IPS-18a (cell line): ENCODE measurements at regions not wholly inside any gene's neighbourhood (a gene's known extent, or its start where the extent isn't known, plus 50 kb on each side); places are given as distances from the start of the nearest gene placed in this dataset.

Experiments
- H3K27ac ChIP-seq: one replicate; pipeline ENCODE4 v1.5.1; 2013; ENCODE audit warnings: low read length
- H3K27me3 ChIP-seq: one replicate; pipeline ENCODE4 v1.6.1; 2013; ENCODE audit warnings: mild to moderate bottlenecking, low read length; ENCODE audit not compliant: control insufficient read depth, insufficient read depth
- H3K36me3 ChIP-seq: one replicate; pipeline ENCODE4 v1.6.1; 2013; ENCODE audit warnings: low read depth, low read length; ENCODE audit not compliant: control insufficient read depth
- H3K4me1 ChIP-seq: one replicate; pipeline ENCODE4 v1.6.1; 2013; ENCODE audit warnings: low read depth, low read length; ENCODE audit not compliant: control insufficient read depth
- H3K4me3 ChIP-seq: one replicate; pipeline ENCODE4 v1.5.1; 2013; ENCODE audit warnings: low read length
- H3K9ac ChIP-seq: one replicate; pipeline ENCODE4 v1.6.1; 2013; ENCODE audit warnings: mild to moderate bottlenecking, low read length, moderate library complexity
- H3K9me3 ChIP-seq: one replicate; pipeline ENCODE4 v1.6.1; 2013; ENCODE audit warnings: low read depth, low read length; ENCODE audit not compliant: control insufficient read depth

DNA sequence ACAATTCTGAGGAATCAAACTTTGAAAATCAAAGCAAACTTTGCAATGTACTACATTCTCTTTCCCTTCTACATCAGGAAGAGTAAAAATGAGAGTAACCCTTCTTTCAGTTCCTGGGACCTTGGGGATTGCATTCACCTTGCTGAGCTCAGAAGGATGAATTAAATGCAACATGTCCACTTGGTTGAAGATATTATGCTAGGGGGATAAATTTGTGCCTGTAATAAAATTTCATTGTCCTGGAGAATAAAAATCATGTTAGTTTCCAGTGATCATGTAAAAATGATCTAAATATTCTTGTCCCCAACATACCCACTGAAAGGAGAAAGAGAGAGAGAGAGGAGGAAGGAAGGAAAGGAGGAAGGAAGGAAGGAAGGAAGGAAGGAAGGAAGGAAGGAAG is 587.1 kb upstream of the NEGR1 start:
- Histone ChIP-seq H3K9me3 (no peaks in the 10 kb centered on the region), H3K27ac (no peak overlapping the region), H3K4me3 (no peak overlapping the region), H3K36me3 (no peaks in the 10 kb centered on the region), H3K4me1 (no peaks in the 10 kb centered on the region), H3K9ac (no peak overlapping the region), H3K27me3 (no peaks in the 10 kb centered on the region)

DNA sequence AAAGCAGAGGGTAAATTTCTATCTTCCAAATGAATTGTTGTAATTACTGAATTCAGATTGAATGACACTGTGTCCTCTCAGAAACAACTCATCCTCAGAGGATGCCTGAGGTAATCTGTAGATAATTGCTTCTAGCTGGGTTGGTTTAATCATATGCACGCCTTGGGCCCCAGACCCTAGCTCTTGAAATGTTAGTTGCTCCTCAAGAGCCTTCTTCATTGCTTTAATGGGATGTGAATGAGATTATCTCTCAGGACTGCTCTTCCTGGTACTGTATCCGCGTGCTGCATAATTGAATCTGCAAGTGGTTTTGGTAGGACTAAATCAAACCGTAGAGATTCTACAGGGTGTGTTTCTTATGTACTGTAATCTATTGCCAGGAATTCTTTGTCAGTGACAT is 569.3 kb upstream of the NEGR1 start:
- Histone ChIP-seq H3K27ac (no peak overlapping the region), H3K27me3 (no peaks in the 10 kb centered on the region), H3K9me3 (no peaks in the 10 kb centered on the region)

DNA sequence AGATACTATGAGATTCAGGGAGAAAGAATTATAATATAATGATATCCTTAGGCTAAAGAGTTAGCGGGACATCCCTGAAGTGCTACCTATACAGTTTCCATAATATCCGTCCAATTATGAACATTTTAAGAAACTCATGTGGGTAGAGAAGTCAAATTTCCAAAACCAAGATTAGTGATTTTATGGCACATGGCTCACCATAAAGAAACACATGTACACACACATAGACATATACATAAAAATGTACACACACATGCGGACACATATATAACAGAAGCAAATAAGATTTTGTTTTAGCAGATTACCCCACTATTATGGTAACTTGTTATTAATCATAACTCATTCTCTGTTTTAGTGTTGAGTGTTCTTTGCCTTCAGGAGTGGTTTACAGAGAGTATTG is 566.7 kb upstream of the NEGR1 start:
- H3K4me3 ChIP-seq: no peak overlapping the region
- peaks cover 18% of the 10 kb centered on the region for H3K4me1 ChIP-seq
- H3K27me3 ChIP-seq: no peaks in the 10 kb centered on the region
- H3K36me3 ChIP-seq: no peaks in the 10 kb centered on the region
- H3K27ac ChIP-seq: no peak overlapping the region
- H3K9me3 ChIP-seq: no peaks in the 10 kb centered on the region
- H3K9ac ChIP-seq: no peak overlapping the region

More for the DNA sequence above, 569.3 kb upstream of the NEGR1 start:
- H3K4me1 ChIP-seq: peaks cover 11% of the 10 kb centered on the region
- H3K9ac ChIP-seq: no peak overlapping the region
- no peaks in the 10 kb centered on the region for H3K36me3 ChIP-seq
- H3K4me3 ChIP-seq: no peak overlapping the region

- Histone ChIP-seq H3K36me3 (no peaks in the 10 kb centered on the region), H3K9me3 (no peaks in the 10 kb centered on the region), H3K9ac (no peak overlapping the region), H3K27me3 (no peaks in the 10 kb centered on the region), H3K4me1 (peaks cover 18% of the 10 kb centered on the region), H3K27ac (no peak overlapping the region), H3K4me3 (no peak overlapping the region)
Measured at GRCh38 chr1:72847651-72848050, 565.3 kb upstream of the NEGR1 start.

- no peak overlapping the region for H3K27ac ChIP-seq
- H3K9ac ChIP-seq: no peak overlapping the region
- no peaks in the 10 kb centered on the region for H3K9me3 ChIP-seq
- H3K4me3 ChIP-seq: no peak overlapping the region
- no peaks in the 10 kb centered on the region for H3K27me3 ChIP-seq
- H3K4me1 ChIP-seq: peaks cover 15% of the 10 kb centered on the region
- no peaks in the 10 kb centered on the region for H3K36me3 ChIP-seq
Measured at GRCh38 chr1:72846476-72847278, 564.3 kb upstream of the NEGR1 start.

GRCh38 chr1:72845981-72846380 is 563.6 kb upstream of the NEGR1 start:
- H3K27me3 ChIP-seq: no peaks in the 10 kb centered on the region
- H3K27ac ChIP-seq: no peak overlapping the region
- H3K9ac ChIP-seq: no peak overlapping the region
- H3K9me3 ChIP-seq: no peaks in the 10 kb centered on the region
- H3K36me3 ChIP-seq: no peaks in the 10 kb centered on the region
- peaks cover 15% of the 10 kb centered on the region for H3K4me1 ChIP-seq
- no peak overlapping the region for H3K4me3 ChIP-seq

DNA sequence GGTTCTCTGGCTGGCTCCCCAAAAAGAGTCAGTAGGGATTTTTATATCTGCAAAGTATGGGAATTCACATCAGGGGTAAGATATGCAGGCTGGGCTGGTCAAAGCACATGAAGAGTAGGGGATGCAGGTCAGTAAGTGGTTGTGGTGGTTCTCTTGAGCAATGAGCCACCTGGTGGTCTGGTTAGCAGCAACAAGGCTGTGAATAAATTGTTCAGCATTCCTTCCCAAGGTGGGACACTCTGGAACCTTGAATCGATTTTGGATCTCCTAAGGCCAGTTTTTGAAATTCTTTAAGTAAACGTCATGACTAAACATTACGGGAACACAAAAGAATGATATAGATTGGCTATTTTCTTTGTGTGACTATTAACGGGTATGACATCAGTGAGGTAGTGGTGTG is 563.0 kb upstream of the NEGR1 start:
- no peaks in the 10 kb centered on the region for H3K27me3 ChIP-seq
- no peak overlapping the region for H3K27ac ChIP-seq
- H3K36me3 ChIP-seq: no peaks in the 10 kb centered on the region
- H3K4me3 ChIP-seq: no peak overlapping the region
- H3K9me3 ChIP-seq: no peaks in the 10 kb centered on the region
- no peak overlapping the region for H3K9ac ChIP-seq
- H3K4me1 ChIP-seq: peaks cover 15% of the 10 kb centered on the region

DNA sequence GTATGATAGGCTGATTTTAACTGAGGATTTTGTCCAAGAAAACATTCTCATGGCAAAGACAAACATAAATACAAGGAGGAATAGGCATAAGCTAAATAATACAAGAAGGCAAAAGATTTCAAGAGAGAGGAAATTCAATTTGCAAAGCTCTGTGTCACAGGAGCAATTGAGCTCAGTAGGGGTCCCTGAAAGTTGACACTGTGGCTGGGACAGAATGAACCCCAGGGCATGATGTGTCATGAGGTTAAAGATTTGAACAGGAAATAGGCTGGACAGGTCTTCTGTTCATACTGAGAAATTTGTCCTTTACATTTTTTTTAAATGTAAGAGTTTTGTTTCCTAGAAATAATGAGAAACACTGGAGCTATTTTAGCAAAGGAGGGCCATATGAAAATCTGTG is 555.4 kb upstream of the NEGR1 start:
- peaks cover 5% of the 10 kb centered on the region for H3K4me1 ChIP-seq
- no peak overlapping the region for H3K4me3 ChIP-seq
- no peak overlapping the region for H3K9ac ChIP-seq
- no peaks in the 10 kb centered on the region for H3K27me3 ChIP-seq
- H3K27ac ChIP-seq: no peak overlapping the region
- no peaks in the 10 kb centered on the region for H3K9me3 ChIP-seq
- no peaks in the 10 kb centered on the region for H3K36me3 ChIP-seq

- H3K27ac ChIP-seq: no peak overlapping the region
- no peaks in the 10 kb centered on the region for H3K9me3 ChIP-seq
- H3K36me3 ChIP-seq: no peaks in the 10 kb centered on the region
- no peak overlapping the region for H3K9ac ChIP-seq
- H3K27me3 ChIP-seq: no peaks in the 10 kb centered on the region
- no peak overlapping the region for H3K4me3 ChIP-seq
- peaks cover 4% of the 10 kb centered on the region for H3K4me1 ChIP-seq
Measured at GRCh38 chr1:72830606-72831390, 548.5 kb upstream of the NEGR1 start.

GRCh38 chr1:72827278-72827677 is 544.9 kb upstream of the NEGR1 start:
- Histone ChIP-seq H3K27me3 (no peaks in the 10 kb centered on the region), H3K9me3 (peaks cover 5% of the 10 kb centered on the region)

DNA sequence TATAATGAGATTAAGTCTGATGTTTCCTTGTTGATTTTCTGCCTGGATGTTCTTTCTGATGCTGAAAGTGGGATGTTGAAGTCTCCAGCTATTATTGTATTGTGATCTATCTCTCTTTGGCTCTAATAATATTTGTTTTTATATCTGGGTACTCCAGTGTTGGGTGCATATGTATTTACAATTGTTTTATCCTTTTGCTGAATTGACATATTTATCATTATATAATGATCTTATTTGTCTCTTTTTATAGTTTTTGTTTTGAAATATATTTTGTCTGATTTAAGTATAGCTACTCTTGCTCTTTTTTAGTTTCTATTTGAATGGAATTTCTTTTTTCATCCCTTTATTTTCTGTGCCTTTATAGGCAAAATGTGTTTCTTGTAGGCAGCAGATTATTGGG is 522.2 kb upstream of the NEGR1 start:
- Histone ChIP-seq H3K9ac (no peak overlapping the region), H3K4me3 (no peak overlapping the region), H3K27ac (no peak overlapping the region), H3K36me3 (no peaks in the 10 kb centered on the region), H3K27me3 (no peaks in the 10 kb centered on the region), H3K9me3 (no peaks in the 10 kb centered on the region), H3K4me1 (no peaks in the 10 kb centered on the region)

More at GRCh38 chr1:72827278-72827677, 544.9 kb upstream of the NEGR1 start:
- Histone ChIP-seq H3K36me3 (no peaks in the 10 kb centered on the region), H3K4me1 (peaks cover 4% of the 10 kb centered on the region), H3K9ac (no peak overlapping the region), H3K4me3 (no peak overlapping the region), H3K27ac (no peak overlapping the region)

DNA sequence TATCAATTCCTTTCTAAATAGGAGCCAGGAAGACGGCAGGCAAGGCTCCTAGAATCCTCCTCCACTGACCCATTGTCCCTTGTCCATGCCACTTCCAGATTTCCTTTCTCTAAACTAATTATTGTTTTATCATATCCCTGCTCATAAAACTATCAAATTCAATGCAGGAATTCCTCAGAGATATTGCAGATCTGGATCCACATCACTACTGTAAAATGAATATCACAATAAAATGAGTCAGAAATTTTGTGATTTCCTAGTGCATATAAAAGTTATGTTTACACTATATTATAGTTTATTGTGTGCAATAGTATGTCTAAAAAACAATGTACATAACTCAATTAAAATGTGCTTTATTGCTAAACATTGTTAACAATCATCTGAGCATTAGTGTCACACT is 498.7 kb upstream of the NEGR1 start:
- no peaks in the 10 kb centered on the region for H3K4me1 ChIP-seq
- H3K36me3 ChIP-seq: no peaks in the 10 kb centered on the region
- no peak overlapping the region for H3K27ac ChIP-seq
- H3K9me3 ChIP-seq: no peaks in the 10 kb centered on the region
- no peak overlapping the region for H3K9ac ChIP-seq
- H3K4me3 ChIP-seq: no peak overlapping the region
- no peaks in the 10 kb centered on the region for H3K27me3 ChIP-seq
